ENCODE measurements at regions not wholly inside any gene's neighbourhood (a gene's known extent, or its start where the extent isn't known, plus 50 kb on each side); places are given as distances from the start of the nearest gene placed in this dataset.

- no peak for TF ChIP-seq CTCF (IDR thresholded peaks at IDR 0.05)
- TF ChIP-seq POLR2A (IDR thresholded peaks at IDR 0.05): no peak
Observed at GRCh38 chr13:90400372-90400771, 947.1 kb upstream of the MIR17HG start.
